ENCODE measurements at regions not wholly inside any gene's neighbourhood (a gene's known extent, or its start where the extent isn't known, plus 50 kb on each side); places are given as distances from the start of the nearest gene placed in this dataset.

DNA sequence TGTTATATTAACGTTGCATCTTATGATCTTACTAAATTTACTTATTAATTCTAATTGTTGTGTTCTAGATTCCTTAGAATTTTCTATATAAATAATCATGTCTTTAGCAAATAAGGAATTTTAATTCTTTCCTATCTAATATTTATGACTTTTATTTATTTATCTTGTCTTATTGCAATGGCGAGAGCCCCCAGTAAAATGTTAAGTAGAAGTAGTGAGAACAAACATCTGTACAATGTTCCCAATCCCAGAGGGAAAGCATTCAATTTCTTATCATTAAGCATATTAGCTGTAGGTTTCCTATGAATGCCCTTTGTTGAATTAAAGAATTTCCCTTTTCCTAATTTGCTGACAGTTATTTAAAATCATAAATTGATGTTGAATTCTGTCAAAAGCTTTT, 203.7 kb upstream of the OTX2 start:
- H3K4me1 ChIP-seq (ENCODE audit: insufficient read depth, low read length) = no peaks in the 10 kb centered on the region
- Mint-ChIP-seq H3K4me3 (no peak overlapping the region), H3K9me3 (peaks cover 9% of the 10 kb centered on the region), H3K27me3 (peaks cover 4% of the 10 kb centered on the region), H3K36me3 (ENCODE audit: low read depth) (no peaks in the 10 kb centered on the region), H3K27ac (no peak overlapping the region), H3K4me1 (ENCODE audit: low read depth) (no peaks in the 10 kb centered on the region)
- ATAC-seq (ENCODE audit: poor library complexity) (no peak), DNase-seq (no peak)
- CTCF ChIA-PET = no interaction called here
- no peak overlapping the region for H3K4me3 ChIP-seq (ENCODE audit: low read length)
- H3K9me3 ChIP-seq (ENCODE audit: control insufficient read depth in 1 of 2, insufficient read depth in 1 of 2, low read length in 2 of 2) = peaks cover 0 to 3% of the 10 kb centered on the region in 2 experiments
- H3K27me3 ChIP-seq (ENCODE audit: control insufficient read depth in 1 of 2, insufficient read depth in 2 of 2, low read length in 2 of 2) = peaks cover 4 to 6% of the 10 kb centered on the region in 2 experiments
- POLR2A ChIA-PET = no interaction called here
- H3K36me3 ChIP-seq (ENCODE audit: insufficient read depth, low read length) = no peaks in the 10 kb centered on the region
- intact Hi-C loops (cut with DNase I, micrococcal nuclease) = no loop called here
- H3K27ac ChIP-seq (ENCODE audit: low read depth in 1 of 2, low read length in 2 of 2) = no peak overlapping the region
- TF ChIP-seq, protein P1, sequence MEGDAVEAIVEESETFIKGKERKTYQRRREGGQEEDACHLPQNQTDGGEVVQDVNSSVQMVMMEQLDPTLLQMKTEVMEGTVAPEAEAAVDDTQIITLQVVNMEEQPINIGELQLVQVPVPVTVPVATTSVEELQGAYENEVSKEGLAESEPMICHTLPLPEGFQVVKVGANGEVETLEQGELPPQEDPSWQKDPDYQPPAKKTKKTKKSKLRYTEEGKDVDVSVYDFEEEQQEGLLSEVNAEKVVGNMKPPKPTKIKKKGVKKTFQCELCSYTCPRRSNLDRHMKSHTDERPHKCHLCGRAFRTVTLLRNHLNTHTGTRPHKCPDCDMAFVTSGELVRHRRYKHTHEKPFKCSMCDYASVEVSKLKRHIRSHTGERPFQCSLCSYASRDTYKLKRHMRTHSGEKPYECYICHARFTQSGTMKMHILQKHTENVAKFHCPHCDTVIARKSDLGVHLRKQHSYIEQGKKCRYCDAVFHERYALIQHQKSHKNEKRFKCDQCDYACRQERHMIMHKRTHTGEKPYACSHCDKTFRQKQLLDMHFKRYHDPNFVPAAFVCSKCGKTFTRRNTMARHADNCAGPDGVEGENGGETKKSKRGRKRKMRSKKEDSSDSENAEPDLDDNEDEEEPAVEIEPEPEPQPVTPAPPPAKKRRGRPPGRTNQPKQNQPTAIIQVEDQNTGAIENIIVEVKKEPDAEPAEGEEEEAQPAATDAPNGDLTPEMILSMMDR (IDR thresholded peaks at IDR 0.05) = no peak

GRCh38 chr14:57009585-57010515, 199.6 kb upstream of the OTX2 start:
- H3K27me3 Mint-ChIP-seq = peaks cover 13% of the 10 kb centered on the region
- TF ChIP-seq, protein P1 (IDR thresholded peaks at IDR 0.05) = no peak
- H3K27me3 ChIP-seq (ENCODE audit: control insufficient read depth in 1 of 2, insufficient read depth in 2 of 2, low read length in 2 of 2) = peaks cover 8 to 10% of the 10 kb centered on the region in 2 experiments
- no peaks in the 10 kb centered on the region for H3K36me3 ChIP-seq (ENCODE audit: insufficient read depth, low read length)
- H3K36me3 Mint-ChIP-seq (ENCODE audit: low read depth) = no peaks in the 10 kb centered on the region
- H3K4me3 Mint-ChIP-seq = no peak overlapping the region
- H3K9me3 ChIP-seq (ENCODE audit: control insufficient read depth in 1 of 2, insufficient read depth in 1 of 2, low read length in 2 of 2) = peaks cover 0 to 3% of the 10 kb centered on the region in 2 experiments
- H3K4me3 ChIP-seq (ENCODE audit: low read length) = no peak overlapping the region
- H3K9me3 Mint-ChIP-seq = peaks cover 7% of the 10 kb centered on the region
- H3K4me1 Mint-ChIP-seq (ENCODE audit: low read depth) = no peaks in the 10 kb centered on the region
- no peak overlapping the region for H3K27ac ChIP-seq (ENCODE audit: low read depth in 1 of 2, low read length in 2 of 2)
- ATAC-seq (ENCODE audit: poor library complexity) (no peak), DNase-seq (no peak)
- POLR2A ChIA-PET = no interaction called here
- CTCF ChIA-PET = no interaction called here
- intact Hi-C loops (cut with DNase I, micrococcal nuclease) = no loop called here
- no peak overlapping the region for H3K27ac Mint-ChIP-seq
- H3K4me1 ChIP-seq (ENCODE audit: insufficient read depth, low read length) = no peaks in the 10 kb centered on the region

DNA sequence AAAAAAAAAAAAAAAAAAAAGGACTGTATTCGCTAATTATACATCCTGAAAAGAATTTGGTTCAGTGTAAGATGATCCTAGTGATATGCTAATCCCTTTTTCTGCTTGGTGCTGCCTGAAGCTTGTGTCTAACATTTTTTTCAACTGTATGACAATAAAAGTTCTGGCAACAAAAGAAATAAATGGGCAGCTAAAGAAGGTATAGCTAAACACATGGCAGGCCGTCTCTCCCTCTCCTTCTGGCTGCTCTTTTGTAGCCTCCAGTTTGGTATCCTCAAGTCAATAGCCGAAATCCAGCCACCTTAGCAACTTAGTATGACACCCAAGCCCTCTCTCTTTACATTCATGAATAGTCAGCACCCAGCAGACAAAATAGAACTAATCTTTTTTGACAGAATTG, 198.3 kb upstream of the OTX2 start:
- H3K4me3 Mint-ChIP-seq = no peak overlapping the region
- H3K4me3 ChIP-seq (ENCODE audit: low read length) = no peak overlapping the region
- ChIA-PET CTCF (no interaction called here), POLR2A (no interaction called here)
- peaks cover 3% of the 10 kb centered on the region for H3K9me3 Mint-ChIP-seq
- intact Hi-C loops (cut with DNase I, micrococcal nuclease) = no loop called here
- peaks cover 8 to 10% of the 10 kb centered on the region in 2 experiments for H3K27me3 ChIP-seq (ENCODE audit: control insufficient read depth in 1 of 2, insufficient read depth in 2 of 2, low read length in 2 of 2)
- H3K27me3 Mint-ChIP-seq = peaks cover 24% of the 10 kb centered on the region
- DNase-seq = no peak
- no peak overlapping the region for H3K27ac ChIP-seq (ENCODE audit: low read depth in 1 of 2, low read length in 2 of 2)
- TF ChIP-seq, protein P1 (IDR thresholded peaks at IDR 0.05) = no peak
- no peaks in the 10 kb centered on the region for H3K4me1 Mint-ChIP-seq (ENCODE audit: low read depth)
- H3K27ac Mint-ChIP-seq = no peak overlapping the region
- H3K4me1 ChIP-seq (ENCODE audit: insufficient read depth, low read length) = no peaks in the 10 kb centered on the region
- H3K36me3 Mint-ChIP-seq (ENCODE audit: low read depth) = no peaks in the 10 kb centered on the region
- no peaks in the 10 kb centered on the region for H3K36me3 ChIP-seq (ENCODE audit: insufficient read depth, low read length)
- ATAC-seq (ENCODE audit: poor library complexity) = no peak
- peaks cover 0 to 3% of the 10 kb centered on the region in 2 experiments for H3K9me3 ChIP-seq (ENCODE audit: control insufficient read depth in 1 of 2, insufficient read depth in 1 of 2, low read length in 2 of 2)

Measured in CD4-positive, alpha-beta T cell (primary cell).